LNCAP (cell line): ENCODE measurements at regions not wholly inside any gene's neighbourhood (a gene's known extent, or its start where the extent isn't known, plus 50 kb on each side); places are given as distances from the start of the nearest gene placed in this dataset.

Source experiments
- TF ChIP-seq, protein P1 (sequence below): fragments of 450-650 bp; IDR thresholded peaks from 2 replicates; pipeline ENCODE4 v1.5.1; 2017; ENCODE audit warnings: mild to moderate bottlenecking

DNA sequence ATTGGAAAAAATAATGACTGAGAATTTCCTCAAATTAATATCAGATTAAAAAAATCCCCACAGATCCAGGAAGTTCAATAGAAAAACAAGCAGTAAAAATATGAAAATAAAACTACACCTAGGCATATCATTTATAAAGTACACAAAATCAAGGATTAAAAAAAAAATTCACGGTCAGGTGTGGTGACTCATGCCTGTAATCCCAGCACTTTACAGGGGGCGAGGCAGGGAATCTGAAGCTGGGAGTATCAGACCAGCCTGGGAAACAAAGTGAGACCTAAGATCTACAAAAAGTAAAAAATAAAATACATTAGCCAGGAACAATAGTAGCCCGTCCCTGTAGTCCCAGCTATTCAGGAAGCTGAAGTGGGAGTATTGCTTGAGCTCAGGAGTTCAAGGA, 778.3 kb upstream of the ALCAM start:
- TF ChIP-seq, protein P1, sequence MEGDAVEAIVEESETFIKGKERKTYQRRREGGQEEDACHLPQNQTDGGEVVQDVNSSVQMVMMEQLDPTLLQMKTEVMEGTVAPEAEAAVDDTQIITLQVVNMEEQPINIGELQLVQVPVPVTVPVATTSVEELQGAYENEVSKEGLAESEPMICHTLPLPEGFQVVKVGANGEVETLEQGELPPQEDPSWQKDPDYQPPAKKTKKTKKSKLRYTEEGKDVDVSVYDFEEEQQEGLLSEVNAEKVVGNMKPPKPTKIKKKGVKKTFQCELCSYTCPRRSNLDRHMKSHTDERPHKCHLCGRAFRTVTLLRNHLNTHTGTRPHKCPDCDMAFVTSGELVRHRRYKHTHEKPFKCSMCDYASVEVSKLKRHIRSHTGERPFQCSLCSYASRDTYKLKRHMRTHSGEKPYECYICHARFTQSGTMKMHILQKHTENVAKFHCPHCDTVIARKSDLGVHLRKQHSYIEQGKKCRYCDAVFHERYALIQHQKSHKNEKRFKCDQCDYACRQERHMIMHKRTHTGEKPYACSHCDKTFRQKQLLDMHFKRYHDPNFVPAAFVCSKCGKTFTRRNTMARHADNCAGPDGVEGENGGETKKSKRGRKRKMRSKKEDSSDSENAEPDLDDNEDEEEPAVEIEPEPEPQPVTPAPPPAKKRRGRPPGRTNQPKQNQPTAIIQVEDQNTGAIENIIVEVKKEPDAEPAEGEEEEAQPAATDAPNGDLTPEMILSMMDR: no peak

DNA sequence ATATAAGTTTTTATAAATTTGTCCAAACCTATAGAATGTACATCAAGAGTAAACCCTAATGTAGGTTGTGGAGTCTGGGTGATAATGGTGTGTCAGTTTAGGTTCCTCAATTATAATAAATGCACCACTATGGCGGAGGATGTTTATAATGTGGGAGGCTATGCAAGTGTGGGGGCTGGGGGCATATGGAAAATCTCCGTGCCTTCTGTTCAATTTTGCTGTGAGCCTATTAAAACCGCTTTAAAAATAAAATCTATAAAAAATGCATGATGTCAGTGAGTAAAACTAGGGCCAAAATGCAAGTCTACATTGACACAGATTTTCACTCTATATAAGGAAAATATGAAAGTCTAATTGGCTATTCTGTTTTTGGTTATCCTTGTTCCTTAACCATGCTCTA, 774.9 kb upstream of the ALCAM start:
- TF ChIP-seq, protein P1: no peak

DNA sequence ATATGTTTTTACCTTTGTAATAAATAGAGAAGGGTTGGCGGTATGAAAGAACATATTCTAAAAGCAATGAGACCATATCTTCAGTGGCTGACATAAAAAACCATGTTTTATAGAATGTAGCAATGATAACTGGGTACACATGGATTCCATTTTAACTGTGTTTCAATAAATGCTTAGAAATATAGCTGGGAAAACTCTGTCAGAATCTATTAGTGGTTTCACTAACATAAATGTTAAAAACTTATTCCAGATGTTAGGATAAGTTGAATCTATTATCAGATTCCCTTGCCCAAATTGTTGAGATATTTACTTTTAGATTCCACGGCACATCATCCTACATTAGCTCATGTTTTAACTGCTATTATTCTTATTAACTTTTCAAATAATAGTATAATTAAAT, 772.2 kb upstream of the ALCAM start:
- TF ChIP-seq, protein P1: no peak

DNA sequence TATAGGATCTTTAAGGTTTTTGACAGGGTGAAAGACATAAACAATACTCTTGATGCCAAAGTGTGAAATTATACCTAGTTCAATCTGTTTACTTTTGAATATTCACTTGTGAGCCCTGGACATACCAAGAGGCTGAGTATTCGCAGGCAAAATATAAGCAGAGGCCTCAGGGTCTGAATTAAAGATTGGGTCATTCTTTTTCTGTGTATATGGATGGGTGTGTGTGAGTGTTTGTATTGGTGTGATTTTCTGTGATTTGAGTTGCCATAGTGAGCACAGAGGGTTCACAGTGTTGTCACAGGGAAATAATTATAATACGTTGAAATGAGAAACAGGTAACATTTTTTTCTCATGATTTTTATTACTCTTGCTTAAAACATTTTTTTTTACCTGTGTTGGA, 770.7 kb upstream of the ALCAM start:
- TF ChIP-seq, protein P1: no peak

DNA sequence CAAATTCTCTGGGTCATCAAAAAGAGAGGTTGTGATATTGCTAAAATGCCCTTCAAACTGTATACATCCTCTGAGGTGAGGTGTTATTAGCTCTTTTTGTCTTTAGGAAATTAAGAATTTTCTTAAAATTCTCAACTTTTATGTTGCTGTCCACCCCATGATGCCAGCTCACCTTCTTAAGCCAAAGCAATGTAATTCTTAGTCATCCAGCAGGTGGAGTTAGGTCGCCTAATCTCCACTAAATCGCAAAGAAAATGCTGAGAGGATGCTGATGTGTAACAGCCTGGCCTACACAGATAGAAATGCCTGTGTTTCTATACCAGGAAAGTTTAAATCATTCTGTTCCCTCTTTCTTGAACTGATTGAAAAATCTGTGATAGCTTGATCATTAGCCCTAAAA, 770.2 kb upstream of the ALCAM start:
- TF ChIP-seq, protein P1: peak; percentile 66

DNA sequence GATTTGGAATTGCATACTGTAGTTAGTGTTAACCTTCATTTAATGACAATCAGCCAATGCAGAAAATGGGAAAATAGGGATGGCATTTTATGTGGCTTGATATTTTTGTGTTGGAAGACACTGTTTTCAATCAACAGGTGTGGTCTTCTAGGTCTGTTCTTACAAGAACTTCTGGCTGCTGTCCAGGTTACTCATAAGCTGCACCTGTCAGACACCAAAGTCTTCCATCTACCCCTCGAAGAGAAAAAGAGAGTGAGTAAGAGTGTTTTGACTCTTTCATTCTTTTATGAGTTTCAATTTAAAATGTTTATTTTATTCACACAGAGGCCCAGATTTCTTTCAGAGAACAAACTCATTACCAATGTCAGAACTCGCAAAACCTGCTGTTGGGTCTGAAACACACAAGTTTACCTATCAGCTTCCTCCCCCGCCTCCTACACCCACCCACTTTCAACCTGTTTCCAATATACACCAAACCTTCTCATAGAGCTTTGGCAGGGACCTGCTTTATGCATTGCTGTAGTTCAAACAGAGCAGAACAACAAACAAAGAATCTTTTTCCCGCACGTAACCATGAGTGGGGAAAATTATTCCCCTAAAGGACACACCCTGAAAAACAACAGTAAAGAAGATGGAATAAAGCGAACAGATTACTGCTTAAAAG, 767.7 kb upstream of the ALCAM start:
- TF ChIP-seq, protein P1: no peak

DNA sequence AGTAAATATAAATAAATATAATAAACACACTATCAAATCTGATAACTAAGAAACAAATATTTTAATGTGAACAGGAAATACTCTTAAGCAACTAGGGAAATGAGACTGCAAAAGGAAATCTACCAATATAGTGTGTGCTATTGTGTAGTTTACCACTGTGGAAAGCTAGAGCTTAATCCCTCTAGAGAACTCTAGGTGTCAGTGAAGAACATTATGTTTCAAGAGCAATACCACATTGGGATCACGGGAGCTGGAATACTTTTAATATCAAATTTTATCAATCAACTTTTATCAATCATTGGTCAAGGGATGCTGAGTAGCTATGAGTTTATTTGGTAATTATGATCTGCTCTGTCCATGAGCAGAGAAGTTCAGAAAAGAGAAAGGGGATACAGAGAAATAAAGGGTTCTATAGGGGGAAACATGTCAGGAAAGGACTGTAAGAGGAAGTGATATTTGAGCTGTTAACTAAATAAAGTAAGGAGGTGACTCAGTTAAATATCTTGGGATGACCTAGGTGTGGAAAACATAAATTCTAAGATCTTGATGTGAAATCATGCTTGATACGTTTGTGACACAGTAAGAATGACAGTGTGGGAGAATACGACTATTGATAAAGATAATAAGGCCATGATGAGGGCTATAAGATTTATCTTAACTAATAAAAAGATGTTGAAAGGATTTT, 762.2 kb upstream of the ALCAM start:
- TF ChIP-seq, protein P1: peak; percentile 52; the same call in 1 of the 2 replicates
